Left colon (tissue), 2 donors: ENCODE measurements at regions not wholly inside any gene's neighbourhood (a gene's known extent, or its start where the extent isn't known, plus 50 kb on each side); places are given as distances from the start of the nearest gene placed in this dataset.

Experiments
- ATAC-seq: fragments of 200-7000 bp; cut with Tn5 transposase; one replicate; pipeline ENCODE4 v1.9.1; 2020; ENCODE audit warnings: mild to moderate bottlenecking, moderate library complexity
- DNase-seq, 2 donors: peaks; one replicate each; pipeline ENCODE4 v3.0.0-alpha.2; 2020
- intact Hi-C, 2 donors: fragments of 100-400 bp; cut with DNase I in 1 of 2; cut with micrococcal nuclease in 1 of 2; formaldehyde crosslinking; loops; one replicate each; pipeline versions ENCODE4 v1.11.2 to v1.14.0; 2022; cut with DNase I, micrococcal nuclease
- donor health status: DM: no; HTN: no; CAD: no.
- donor health status: DM: yes; HTN: yes; CAD: no.

GRCh38 chr10:113444766-113445365 is 108.0 kb upstream of the HABP2 start:
- ATAC-seq: no peak

GRCh38 chr10:113445736-113446135 is 107.1 kb upstream of the HABP2 start:
- intact Hi-C loops: no loop called here
- DNase-seq (no peak), ATAC-seq (no peak)

More at GRCh38 chr10:113444766-113445365, 108.0 kb upstream of the HABP2 start:
- intact Hi-C loops: no loop called here
- no peak for DNase-seq

GRCh38 chr10:113446739-113447138 is 106.1 kb upstream of the HABP2 start:
- DNase-seq (no peak), ATAC-seq (peak; percentile 75)
- intact Hi-C loops: no loop called here

- DNase-seq (no peak), ATAC-seq (no peak)
- intact Hi-C loops: no loop called here
Measured at GRCh38 chr10:113447278-113447677, 105.6 kb upstream of the HABP2 start.

- no peak for ATAC-seq
- DNase-seq: no peak
- intact Hi-C loops: no loop called here
Measured at GRCh38 chr10:113449006-113449695, 103.7 kb upstream of the HABP2 start.

GRCh38 chr10:113450046-113450804 is 102.6 kb upstream of the HABP2 start:
- DNase-seq: no peak
- intact Hi-C loops: no loop called here
- peak; percentile 55 for ATAC-seq

GRCh38 chr10:113450906-113451305 is 101.9 kb upstream of the HABP2 start:
- no peak for DNase-seq
- intact Hi-C loops: no loop called here
- ATAC-seq: no peak

- intact Hi-C loops: no loop called here
Measured at GRCh38 chr10:113452146-113452845, 100.6 kb upstream of the HABP2 start.

GRCh38 chr10:113453351-113453750 is 99.5 kb upstream of the HABP2 start:
- intact Hi-C loops: no loop called here
- DNase-seq: no peak
- no peak for ATAC-seq

More at GRCh38 chr10:113452146-113452845, 100.6 kb upstream of the HABP2 start:
- ATAC-seq (no peak), DNase-seq (no peak)

GRCh38 chr10:113454341-113455061 is 98.4 kb upstream of the HABP2 start:
- peak; percentile 83 for ATAC-seq
- intact Hi-C loops: no loop called here
- peak; percentile 41 to 64 for DNase-seq

GRCh38 chr10:113455947-113456346 is 96.9 kb upstream of the HABP2 start:
- no peak for DNase-seq
- no peak for ATAC-seq
- intact Hi-C loops: no loop called here

- DNase-seq (no peak), ATAC-seq (no peak)
- intact Hi-C loops: no loop called here
Measured at GRCh38 chr10:113456741-113457140, 96.1 kb upstream of the HABP2 start.

- intact Hi-C loops: no loop called here
- DNase-seq: no peak
- no peak for ATAC-seq
Measured at GRCh38 chr10:113457408-113457807, 95.4 kb upstream of the HABP2 start.

- no peak for DNase-seq
- intact Hi-C loops: no loop called here
- ATAC-seq: no peak
Measured at GRCh38 chr10:113458451-113458850, 94.4 kb upstream of the HABP2 start.

GRCh38 chr10:113458944-113459343 is 93.9 kb upstream of the HABP2 start:
- DNase-seq: no peak
- no peak for ATAC-seq
- intact Hi-C loops: no loop called here

GRCh38 chr10:113459626-113460280 is 93.1 kb upstream of the HABP2 start:
- intact Hi-C loops: no loop called here
- no peak for DNase-seq
- ATAC-seq: no peak

- ATAC-seq (no peak), DNase-seq (no peak)
- intact Hi-C loops: no loop called here
Measured at GRCh38 chr10:113463083-113463482, 89.8 kb upstream of the HABP2 start.

GRCh38 chr10:113463777-113464176 is 89.1 kb upstream of the HABP2 start:
- DNase-seq (no peak), ATAC-seq (no peak)
- intact Hi-C loops: no loop called here
